Subcutaneous abdominal adipose tissue (tissue), 5 donors: ENCODE measurements at regions not wholly inside any gene's neighbourhood (a gene's known extent, or its start where the extent isn't known, plus 50 kb on each side); places are given as distances from the start of the nearest gene placed in this dataset.

ENCODE experiments used
- H3K27ac ChIP-seq: one replicate; pipeline ENCODE4 v1.7.0; 2013; ENCODE audit warnings: low read depth, mild to moderate bottlenecking, inconsistent platforms, low read length, moderate library complexity
- H3K27me3 ChIP-seq, 5 donors: one replicate each; pipeline ENCODE4 v1.7.0; 2013; ENCODE audit warnings: low read length in 5 of 5, inconsistent platforms in 1 of 5; ENCODE audit not compliant: control insufficient read depth in 5 of 5, insufficient read depth in 4 of 5
- H3K36me3 ChIP-seq, 5 donors: one replicate each; pipeline ENCODE4 v1.7.0; 2013; ENCODE audit warnings: low read length in 5 of 5; ENCODE audit not compliant: control insufficient read depth in 5 of 5, insufficient read depth in 5 of 5
- H3K4me1 ChIP-seq, 5 donors: one replicate each; pipeline ENCODE4 v1.7.0; 2013; ENCODE audit warnings: low read length in 5 of 5, mild to moderate bottlenecking in 3 of 5, moderate library complexity in 1 of 5; ENCODE audit not compliant: control insufficient read depth in 5 of 5, insufficient read depth in 5 of 5
- H3K4me3 ChIP-seq, 5 donors: one replicate each; pipeline ENCODE4 v1.7.0; 2013; ENCODE audit warnings: low read length in 5 of 5, low read depth in 1 of 5
- H3K9ac ChIP-seq, 5 donors: one replicate each; pipeline ENCODE4 v1.7.0; 2013; ENCODE audit warnings: low read length in 5 of 5, mild to moderate bottlenecking in 4 of 5, moderate library complexity in 3 of 5
- H3K9me3 ChIP-seq, 5 donors: one replicate each; pipeline ENCODE4 v1.7.0; 2013; ENCODE audit warnings: low read length in 5 of 5; ENCODE audit not compliant: control insufficient read depth in 5 of 5
- donor health status: healthy.
- donor health status: healthy.
- donor health status: healthy.
- donor health status: healthy.
- donor health status: healthy.

DNA sequence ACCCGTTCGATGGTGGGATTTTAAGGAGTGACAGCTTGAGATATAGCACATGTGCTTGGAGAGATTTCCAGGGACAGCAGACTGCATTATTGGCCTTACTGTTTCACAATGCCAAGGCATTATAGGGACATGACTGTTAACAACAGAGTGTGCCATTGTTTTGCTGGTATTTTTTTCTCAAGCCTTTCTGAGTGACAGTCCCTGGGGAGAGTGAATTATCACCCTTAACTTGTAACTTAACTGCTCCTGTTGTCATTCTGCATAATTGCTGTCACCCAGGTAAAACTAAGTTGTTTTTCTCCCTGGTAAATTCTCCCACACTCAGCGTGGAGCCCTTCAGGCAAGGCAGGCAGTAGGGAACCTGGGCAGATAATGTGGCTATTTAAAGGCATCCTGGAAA lies 989.2 kb upstream of the LCORL start:
- H3K27ac ChIP-seq, result no peak overlapping the region
- peaks cover 0 to 3% (median 0%) of the 10 kb centered on the region in 5 donors for H3K9me3 ChIP-seq
- no peak overlapping the region for H3K9ac ChIP-seq
- H3K4me1 ChIP-seq, result peaks cover 0 to 5% (median 0%) of the 10 kb centered on the region in 5 donors
- H3K4me3 ChIP-seq, result no peak overlapping the region
- H3K27me3 ChIP-seq, result no peaks in the 10 kb centered on the region
- no peaks in the 10 kb centered on the region for H3K36me3 ChIP-seq

- peaks cover 0 to 5% (median 0%) of the 10 kb centered on the region in 5 donors for H3K4me1 ChIP-seq
- no peak overlapping the region for H3K27ac ChIP-seq
- no peaks in the 10 kb centered on the region for H3K36me3 ChIP-seq
- no peak overlapping the region for H3K4me3 ChIP-seq
- no peak overlapping the region for H3K9ac ChIP-seq
- H3K27me3 ChIP-seq, result no peaks in the 10 kb centered on the region
- H3K9me3 ChIP-seq, result peaks cover 0 to 5% (median 0%) of the 10 kb centered on the region in 5 donors
These were observed 988.3 kb upstream of the LCORL start for GRCh38 chr4:19009881-19010280.

GRCh38 chr4:19005211-19005610 lies 983.7 kb upstream of the LCORL start:
- Histone ChIP-seq H3K27ac (no peak overlapping the region), H3K27me3 (no peaks in the 10 kb centered on the region), H3K36me3 (no peaks in the 10 kb centered on the region), H3K4me1 (no peaks in the 10 kb centered on the region), H3K4me3 (no peak overlapping the region), H3K9me3 (peaks cover 0 to 5% (median 0%) of the 10 kb centered on the region in 5 donors), H3K9ac (no peak overlapping the region)

GRCh38 chr4:19002170-19002569 lies 980.6 kb upstream of the LCORL start:
- Histone ChIP-seq H3K27ac (no peak overlapping the region), H3K27me3 (no peaks in the 10 kb centered on the region), H3K4me1 (no peaks in the 10 kb centered on the region), H3K9ac (no peak overlapping the region), H3K4me3 (no peak overlapping the region), H3K36me3 (no peaks in the 10 kb centered on the region), H3K9me3 (peaks cover 0 to 2% (median 0%) of the 10 kb centered on the region in 5 donors)

GRCh38 chr4:18999595-18999994 lies 978.0 kb upstream of the LCORL start:
- H3K27ac ChIP-seq, result no peak overlapping the region
- H3K27me3 ChIP-seq, result no peaks in the 10 kb centered on the region
- H3K9ac ChIP-seq, result no peak overlapping the region
- peaks cover 0 to 6% (median 0%) of the 10 kb centered on the region in 5 donors for H3K9me3 ChIP-seq
- no peaks in the 10 kb centered on the region for H3K4me1 ChIP-seq
- no peak overlapping the region for H3K4me3 ChIP-seq
- H3K36me3 ChIP-seq, result no peaks in the 10 kb centered on the region

DNA sequence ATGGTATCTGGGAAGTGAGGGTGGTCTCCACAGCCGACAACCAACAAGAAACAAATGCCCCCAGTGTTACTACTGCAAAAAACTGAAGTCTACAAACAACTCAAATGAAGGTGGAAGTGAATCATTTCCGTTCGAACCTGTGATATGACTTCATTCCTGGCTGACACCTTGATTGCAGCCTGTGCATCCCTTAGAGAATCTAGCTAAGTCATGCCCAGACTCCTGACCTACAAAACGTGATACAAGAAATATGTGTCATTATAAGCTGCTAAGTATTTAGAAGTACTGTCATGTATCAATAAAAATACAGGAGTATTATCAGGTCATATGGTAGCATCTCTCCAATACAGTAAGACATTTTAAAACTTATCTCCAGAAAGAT lies 959.7 kb upstream of the LCORL start:
- H3K27ac ChIP-seq, result no peak overlapping the region
- no peak overlapping the region for H3K4me3 ChIP-seq
- H3K27me3 ChIP-seq, result no peaks in the 10 kb centered on the region
- no peak overlapping the region for H3K9ac ChIP-seq
- H3K4me1 ChIP-seq, result no peaks in the 10 kb centered on the region
- no peaks in the 10 kb centered on the region for H3K36me3 ChIP-seq
- H3K9me3 ChIP-seq, result peaks cover 0 to 2% (median 0%) of the 10 kb centered on the region in 5 donors

GRCh38 chr4:18980516-18981233 lies 959.1 kb upstream of the LCORL start:
- Histone ChIP-seq H3K9me3 (peaks cover 0 to 2% (median 0%) of the 10 kb centered on the region in 5 donors), H3K36me3 (no peaks in the 10 kb centered on the region), H3K27me3 (no peaks in the 10 kb centered on the region), H3K9ac (no peak overlapping the region), H3K4me3 (no peak overlapping the region), H3K4me1 (no peaks in the 10 kb centered on the region), H3K27ac (no peak overlapping the region)

DNA sequence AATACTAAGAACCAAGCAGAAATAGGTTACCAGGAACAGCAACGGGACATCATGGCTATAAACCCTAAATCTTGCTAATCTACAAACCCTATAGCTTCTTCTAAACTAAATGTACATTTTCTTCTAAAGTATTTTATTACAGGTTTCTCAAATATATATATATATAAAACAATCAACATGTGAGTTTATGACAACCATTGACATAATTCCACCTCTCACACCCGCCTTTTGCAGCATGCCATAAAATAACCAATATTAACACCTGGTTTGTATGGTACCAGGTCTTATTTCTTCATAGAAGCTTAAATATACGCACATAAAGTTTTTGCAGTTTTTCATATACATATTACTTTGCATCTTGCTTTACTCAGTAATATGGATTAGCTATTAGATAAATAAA lies 955.3 kb upstream of the LCORL start:
- Histone ChIP-seq H3K27ac (no peak overlapping the region), H3K4me3 (no peak overlapping the region), H3K27me3 (no peaks in the 10 kb centered on the region), H3K4me1 (no peaks in the 10 kb centered on the region), H3K9me3 (peaks cover 0 to under 1% (median 0%) of the 10 kb centered on the region in 5 donors), H3K9ac (no peak overlapping the region), H3K36me3 (no peaks in the 10 kb centered on the region)

- Histone ChIP-seq H3K4me1 (no peaks in the 10 kb centered on the region), H3K27ac (no peak overlapping the region), H3K36me3 (no peaks in the 10 kb centered on the region), H3K27me3 (no peaks in the 10 kb centered on the region), H3K4me3 (no peak overlapping the region), H3K9ac (no peak overlapping the region), H3K9me3 (peaks cover 0 to 6% (median 0%) of the 10 kb centered on the region in 5 donors)
These were observed 954.6 kb upstream of the LCORL start for GRCh38 chr4:18975916-18976808.

- peaks cover 0 to 12% (median 5%) of the 10 kb centered on the region in 5 donors for H3K9me3 ChIP-seq
- H3K9ac ChIP-seq, result no peak overlapping the region
- H3K36me3 ChIP-seq, result no peaks in the 10 kb centered on the region
- no peaks in the 10 kb centered on the region for H3K27me3 ChIP-seq
- H3K27ac ChIP-seq, result no peak overlapping the region
- H3K4me1 ChIP-seq, result no peaks in the 10 kb centered on the region
- H3K4me3 ChIP-seq, result no peak overlapping the region
These were observed 951.7 kb upstream of the LCORL start for GRCh38 chr4:18973296-18973695.
